PFSK-1 (cell line): ENCODE measurements at regions not wholly inside any gene's neighbourhood (a gene's known extent, or its start where the extent isn't known, plus 50 kb on each side); places are given as distances from the start of the nearest gene placed in this dataset.

Experiments
- FOXP2 ChIP-seq: optimal IDR thresholded peaks from 2 replicates; pipeline ENCODE3; 2011; ENCODE audit warnings: borderline replicate concordance, control low read depth, inconsistent platforms; ENCODE audit not compliant: insufficient read depth; ENCODE audit errors: extremely low read length, extremely low read depth
- POLR2AphosphoS5 ChIP-seq: IDR thresholded peaks from 2 replicates; pipeline ENCODE4 v1.6.1; 2012; ENCODE audit warnings: low read depth, mild to moderate bottlenecking, control low read depth, low read length, moderate library complexity
- REST ChIP-seq, 2 experiments: IDR thresholded peaks; 2 replicates each; pipeline versions ENCODE4 v1.6.1 to v1.8.0; 2011 to 2012; ENCODE audit warnings: low read depth in 2 of 2, low read length in 2 of 2, control low read depth in 1 of 2, inconsistent platforms in 1 of 2, mild to moderate bottlenecking in 1 of 2, moderate library complexity in 1 of 2; ENCODE audit not compliant: insufficient read depth in 1 of 2
- SIN3A ChIP-seq: IDR thresholded peaks from 2 replicates; pipeline ENCODE4 v1.6.1; 2012; ENCODE audit warnings: mild to moderate bottlenecking, low read length, moderate library complexity, borderline replicate concordance; ENCODE audit not compliant: insufficient read depth
- TAF1 ChIP-seq: IDR thresholded peaks from 2 replicates; pipeline ENCODE4 v1.6.1; 2012; ENCODE audit warnings: low read length, control low read depth, borderline replicate concordance; ENCODE audit not compliant: insufficient read depth

GRCh38 chr17:70503449-70503848 is 334.1 kb downstream of the KCNJ2 start:
- TF ChIP-seq TAF1 (no peak), SIN3A (no peak), FOXP2 (no peak), REST (IDR thresholded peaks at IDR 0.05; ENCODE audit: insufficient read depth in 1 of 2, low read depth in 2 of 2, low read length in 2 of 2) (no peak), POLR2AphosphoS5 (no peak)

DNA sequence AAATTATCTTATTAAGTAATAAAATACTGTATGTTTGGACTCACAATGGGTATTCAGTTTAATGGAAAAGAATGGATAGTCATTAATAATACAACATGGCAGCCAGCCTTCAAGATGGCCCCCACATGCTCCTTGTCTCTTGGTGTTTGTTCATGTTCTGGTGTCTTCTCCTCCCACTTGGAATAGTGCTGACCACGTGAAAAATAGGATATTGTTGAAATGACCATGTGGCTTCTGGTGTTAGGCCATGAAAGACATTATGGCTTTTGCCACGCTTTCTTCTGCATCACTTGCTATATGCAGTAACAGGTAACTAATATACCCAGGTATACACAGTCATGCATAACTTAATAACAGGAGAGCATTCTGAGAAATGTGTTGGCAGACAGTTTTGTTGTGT is 341.0 kb downstream of the KCNJ2 start:
- no peak for TF ChIP-seq FOXP2
- no peak for TF ChIP-seq SIN3A

GRCh38 chr17:70517816-70518215 is 348.5 kb downstream of the KCNJ2 start:
- TF ChIP-seq POLR2AphosphoS5 (no peak), SIN3A (no peak), TAF1 (no peak), FOXP2 (no peak), REST (IDR thresholded peaks at IDR 0.05; ENCODE audit: insufficient read depth in 1 of 2, low read depth in 2 of 2, low read length in 2 of 2) (no peak)

- TF ChIP-seq TAF1 = no peak
- TF ChIP-seq SIN3A = no peak
- TF ChIP-seq REST (IDR thresholded peaks at IDR 0.05; ENCODE audit: insufficient read depth in 1 of 2, low read depth in 2 of 2, low read length in 2 of 2) = no peak
- TF ChIP-seq FOXP2 = no peak
- TF ChIP-seq POLR2AphosphoS5 = no peak
Observed at GRCh38 chr17:70519300-70519699, 350.0 kb downstream of the KCNJ2 start.

- no peak for TF ChIP-seq TAF1
- no peak for TF ChIP-seq REST (IDR thresholded peaks at IDR 0.05; ENCODE audit: insufficient read depth in 1 of 2, low read depth in 2 of 2, low read length in 2 of 2)
- no peak for TF ChIP-seq POLR2AphosphoS5
- no peak for TF ChIP-seq FOXP2
- no peak for TF ChIP-seq SIN3A
Observed at GRCh38 chr17:70520447-70520846, 351.1 kb downstream of the KCNJ2 start.
